ENCODE measurements at regions not wholly inside any gene's neighbourhood (a gene's known extent, or its start where the extent isn't known, plus 50 kb on each side); places are given as distances from the start of the nearest gene placed in this dataset.

GRCh38 chr12:58372298-58372697 is 430.9 kb downstream of the ATP23 start:
- no peaks in the 10 kb centered on the region for H3K36me3 Mint-ChIP-seq
- peaks cover 0 to 1% of the 10 kb centered on the region in 2 donors for H3K9me3 Mint-ChIP-seq
- H3K27ac Mint-ChIP-seq = no peak overlapping the region
- ATAC-seq (no peak), DNase-seq (ENCODE audit: low spot score in 2 of 2) (no peak)

DNA sequence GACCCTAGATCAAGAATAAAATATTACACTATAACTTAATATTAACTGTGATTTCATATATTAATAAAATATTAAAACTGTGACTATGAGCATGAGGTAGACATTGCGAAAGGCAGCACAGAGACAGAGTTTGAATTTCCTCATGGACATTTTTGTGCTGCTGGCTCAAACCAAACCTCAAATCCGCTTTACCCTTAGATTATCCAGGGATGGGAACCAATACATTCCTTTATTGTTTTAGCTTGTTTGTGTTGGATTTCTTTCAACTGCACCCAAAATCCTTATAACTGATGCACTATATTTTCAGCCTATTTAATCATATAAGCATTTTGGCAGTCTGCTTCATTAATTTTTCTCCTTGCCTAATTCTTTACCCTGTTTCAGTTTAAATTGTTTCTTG is 436.7 kb downstream of the ATP23 start:
- DNase-seq (ENCODE audit: low spot score in 2 of 2) = no peak
- no peaks in the 10 kb centered on the region for H3K36me3 Mint-ChIP-seq
- H3K9me3 Mint-ChIP-seq = peaks cover 0 to 4% of the 10 kb centered on the region in 2 donors
- ATAC-seq = no peak
- H3K27ac Mint-ChIP-seq = no peak overlapping the region

GRCh38 chr12:58381546-58381945 is 440.2 kb downstream of the ATP23 start:
- no peak overlapping the region for H3K27ac Mint-ChIP-seq
- H3K9me3 Mint-ChIP-seq = peaks cover 0 to 4% of the 10 kb centered on the region in 2 donors
- no peak for ATAC-seq
- no peaks in the 10 kb centered on the region for H3K36me3 Mint-ChIP-seq
- no peak for DNase-seq (ENCODE audit: low spot score in 2 of 2)

DNA sequence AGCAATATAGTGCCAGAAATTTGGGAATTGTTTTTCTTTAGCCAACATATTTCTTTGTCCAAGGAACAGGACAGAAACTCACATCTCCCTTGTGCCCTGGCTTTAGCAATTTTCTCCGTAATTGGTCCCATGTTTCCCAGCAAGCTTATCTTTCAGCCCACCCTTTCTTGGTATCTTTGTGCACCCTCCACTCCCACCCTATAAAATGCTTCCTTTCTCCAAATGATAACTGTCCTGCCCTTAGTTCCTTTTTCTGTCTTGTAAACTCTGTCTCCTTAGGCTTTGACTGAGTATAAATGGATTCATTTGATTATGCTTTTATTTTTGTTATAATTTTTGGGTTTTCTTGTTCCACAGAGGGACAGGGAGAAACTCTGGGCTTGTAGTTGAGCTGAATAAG is 442.8 kb downstream of the ATP23 start:
- Mint-ChIP-seq H3K36me3 (no peaks in the 10 kb centered on the region), H3K9me3 (no peaks in the 10 kb centered on the region), H3K27ac (no peak overlapping the region)
- DNase-seq (ENCODE audit: low spot score in 2 of 2) (no peak), ATAC-seq (no peak)

DNA sequence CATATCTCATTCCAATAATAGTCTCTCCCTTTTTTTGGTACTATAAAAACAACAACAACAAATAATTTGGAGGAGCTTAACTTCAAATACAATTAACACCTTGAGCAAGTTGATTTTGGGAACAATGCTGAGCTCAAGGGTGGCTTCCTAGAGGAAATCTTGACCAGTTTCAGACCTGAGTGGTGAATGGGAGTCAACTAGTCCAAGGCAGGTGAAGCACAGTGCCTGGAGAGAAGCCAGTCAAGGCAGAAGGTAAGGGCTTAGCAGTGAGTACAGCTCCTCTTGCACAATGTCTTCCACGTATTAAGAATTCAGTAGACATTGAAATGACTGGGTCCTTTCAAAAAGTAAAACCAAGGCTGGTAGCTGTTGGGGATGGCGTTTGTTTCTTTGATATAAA is 444.8 kb downstream of the ATP23 start:
- DNase-seq (ENCODE audit: low spot score in 2 of 2) = no peak
- Mint-ChIP-seq H3K36me3 (no peaks in the 10 kb centered on the region), H3K9me3 (no peaks in the 10 kb centered on the region), H3K27ac (no peak overlapping the region)
- no peak for ATAC-seq

DNA sequence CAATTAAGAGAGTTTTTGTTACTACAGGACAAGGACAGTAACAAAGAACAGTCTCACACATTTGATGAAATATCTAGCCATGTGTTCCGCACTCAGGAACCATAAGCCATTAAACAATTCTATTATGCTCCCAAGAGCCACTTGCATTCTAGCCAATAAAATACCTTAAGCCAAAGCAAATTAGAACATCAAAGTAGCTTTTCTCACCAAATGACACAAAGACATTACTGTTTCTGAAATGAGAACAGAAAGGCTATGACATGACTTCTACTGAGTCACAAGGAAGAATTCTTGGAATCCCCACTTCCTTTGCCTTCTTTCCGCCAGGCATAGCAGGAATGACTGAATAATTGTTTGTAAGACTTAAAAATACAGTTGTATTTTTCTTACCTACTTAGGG is 445.8 kb downstream of the ATP23 start:
- no peaks in the 10 kb centered on the region for H3K36me3 Mint-ChIP-seq
- DNase-seq (ENCODE audit: low spot score in 2 of 2) (no peak), ATAC-seq (no peak)
- H3K9me3 Mint-ChIP-seq = no peaks in the 10 kb centered on the region
- no peak overlapping the region for H3K27ac Mint-ChIP-seq

GRCh38 chr12:58388261-58388660 is 446.9 kb downstream of the ATP23 start:
- DNase-seq (ENCODE audit: low spot score in 2 of 2) (no peak), ATAC-seq (no peak)
- H3K27ac Mint-ChIP-seq = no peak overlapping the region
- H3K9me3 Mint-ChIP-seq = no peaks in the 10 kb centered on the region
- H3K36me3 Mint-ChIP-seq = no peaks in the 10 kb centered on the region

DNA sequence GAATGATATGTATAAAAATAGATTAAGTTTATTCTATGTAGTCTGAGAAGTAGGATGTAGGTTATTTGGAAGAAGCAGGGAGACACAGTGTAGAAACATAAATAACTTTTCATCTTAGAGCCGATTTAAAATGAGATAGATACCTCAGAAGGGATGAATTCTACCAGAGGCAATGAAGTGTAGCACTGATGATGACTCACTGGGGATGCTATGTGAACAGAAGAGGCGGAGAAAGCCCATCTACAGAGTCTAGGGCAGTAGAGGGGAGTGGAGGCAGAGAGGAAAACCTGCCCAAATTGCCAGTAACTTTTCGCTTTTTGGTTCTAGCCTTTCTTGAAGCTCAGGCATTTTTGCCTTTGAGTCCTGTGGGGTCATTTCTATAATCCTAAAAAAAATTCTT is 451.8 kb downstream of the ATP23 start:
- ATAC-seq (no peak), DNase-seq (ENCODE audit: low spot score in 2 of 2) (no peak)
- no peaks in the 10 kb centered on the region for H3K36me3 Mint-ChIP-seq
- peaks cover 6 to 7% of the 10 kb centered on the region in 2 donors for H3K9me3 Mint-ChIP-seq
- no peak overlapping the region for H3K27ac Mint-ChIP-seq

DNA sequence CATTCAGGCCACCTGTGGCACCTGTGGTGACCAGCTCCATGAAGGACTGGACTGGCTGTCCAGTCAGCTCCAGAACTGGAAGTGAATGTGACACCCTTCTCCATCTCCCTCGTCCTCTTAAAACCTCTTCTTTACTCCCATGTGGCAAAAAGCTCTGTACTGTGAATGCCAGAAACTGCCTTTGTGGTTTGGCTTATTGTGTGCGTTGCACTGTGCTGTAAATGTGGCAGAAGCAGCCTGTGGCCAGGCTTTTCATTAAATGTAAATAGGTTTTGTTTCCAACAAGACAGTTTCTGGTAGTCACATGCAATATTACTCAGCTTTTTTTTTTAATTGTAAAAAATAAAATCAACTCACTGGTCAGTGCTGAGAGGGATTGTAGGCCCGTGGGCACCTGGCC is 453.7 kb downstream of the ATP23 start:
- ATAC-seq (no peak), DNase-seq (ENCODE audit: low spot score in 2 of 2) (no peak)
- Mint-ChIP-seq H3K27ac (no peak overlapping the region), H3K9me3 (peaks cover 6 to 7% of the 10 kb centered on the region in 2 donors), H3K36me3 (no peaks in the 10 kb centered on the region)

DNA sequence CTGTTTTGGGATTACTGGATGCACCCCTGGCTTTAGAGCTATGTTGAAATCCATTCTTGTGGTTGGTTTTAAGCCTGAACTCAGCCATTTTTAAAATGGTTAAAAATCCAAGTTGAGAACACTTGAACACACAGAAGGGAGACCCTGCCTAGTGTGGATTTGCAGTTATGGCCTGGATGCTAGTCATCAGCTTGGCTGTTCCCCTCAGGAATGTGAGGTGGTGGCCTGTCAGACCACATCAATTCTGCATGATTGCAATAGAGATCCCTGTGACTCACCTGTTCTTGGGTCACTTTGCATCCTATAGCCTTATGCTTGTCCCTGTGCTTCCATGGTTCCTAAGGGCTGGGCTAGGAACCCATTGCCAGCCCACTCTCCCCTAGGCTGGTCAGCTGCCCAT is 454.1 kb downstream of the ATP23 start:
- ATAC-seq (no peak), DNase-seq (ENCODE audit: low spot score in 2 of 2) (no peak)
- H3K36me3 Mint-ChIP-seq = no peaks in the 10 kb centered on the region
- H3K9me3 Mint-ChIP-seq = peaks cover 6 to 7% of the 10 kb centered on the region in 2 donors
- no peak overlapping the region for H3K27ac Mint-ChIP-seq

DNA sequence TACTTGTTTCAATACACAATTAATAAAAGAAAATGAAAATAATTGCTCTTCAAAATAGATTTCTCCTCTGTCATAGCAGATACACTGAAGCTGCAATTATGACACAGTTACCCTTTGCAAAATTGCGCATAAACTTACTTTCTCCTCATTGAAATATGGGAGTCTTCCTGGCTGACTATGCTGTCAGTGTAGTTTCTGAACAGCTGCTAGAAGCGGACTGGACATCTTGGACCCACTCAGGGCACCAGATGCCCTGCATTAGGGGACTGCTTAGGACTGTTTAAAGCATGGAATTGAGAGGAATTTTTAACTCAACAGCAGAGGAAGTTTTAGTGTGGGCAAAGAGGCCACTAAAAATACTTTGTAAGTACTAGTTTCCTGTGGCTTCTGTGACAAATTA is 454.9 kb downstream of the ATP23 start:
- DNase-seq (ENCODE audit: low spot score in 2 of 2) (no peak), ATAC-seq (no peak)
- H3K27ac Mint-ChIP-seq = no peak overlapping the region
- H3K36me3 Mint-ChIP-seq = no peaks in the 10 kb centered on the region
- H3K9me3 Mint-ChIP-seq = peaks cover 6 to 7% of the 10 kb centered on the region in 2 donors

- DNase-seq (ENCODE audit: low spot score in 2 of 2) = no peak
- no peaks in the 10 kb centered on the region for H3K36me3 Mint-ChIP-seq
- ATAC-seq = no peak
- H3K27ac Mint-ChIP-seq = no peak overlapping the region
- H3K9me3 Mint-ChIP-seq = no peaks in the 10 kb centered on the region
Measured at GRCh38 chr12:58405363-58405762, 464.0 kb downstream of the ATP23 start.

GRCh38 chr12:58408516-58408915 is 467.1 kb downstream of the ATP23 start:
- Mint-ChIP-seq H3K9me3 (no peaks in the 10 kb centered on the region), H3K36me3 (no peaks in the 10 kb centered on the region), H3K27ac (no peak overlapping the region)
- ATAC-seq = no peak
- DNase-seq (ENCODE audit: low spot score in 2 of 2) = no peak

DNA sequence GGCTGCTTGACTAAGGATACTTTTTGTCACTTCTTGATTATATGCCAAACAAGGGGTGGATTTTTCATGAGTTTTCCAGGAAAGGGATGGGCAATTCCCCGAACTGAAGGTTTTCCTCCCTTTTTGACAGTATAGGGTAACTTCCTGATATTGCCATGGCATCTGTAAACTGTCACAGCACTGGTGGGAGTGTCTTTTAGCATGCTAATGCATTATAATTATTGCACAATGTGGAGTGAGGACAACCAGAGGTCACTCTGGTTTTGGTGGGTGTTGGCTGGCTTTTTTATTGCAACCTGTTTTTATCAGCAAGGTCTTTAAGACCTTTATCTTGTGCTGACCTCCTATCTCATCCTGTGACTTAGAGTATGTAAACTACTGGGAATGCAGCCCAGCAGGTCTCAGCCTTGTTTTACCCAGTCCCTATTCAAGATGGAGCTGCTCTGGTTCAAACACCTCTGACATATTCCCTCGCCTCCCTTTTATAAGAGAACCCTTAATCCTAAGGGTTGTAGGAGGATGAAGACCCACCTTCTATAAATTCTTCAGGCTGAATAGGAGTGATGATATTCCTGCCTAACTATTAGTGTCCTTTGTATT is 471.2 kb downstream of the ATP23 start:
- Mint-ChIP-seq H3K27ac (no peak overlapping the region), H3K36me3 (no peaks in the 10 kb centered on the region), H3K9me3 (no peaks in the 10 kb centered on the region)
- no peak for ATAC-seq
- DNase-seq (ENCODE audit: low spot score in 2 of 2) = no peak

GRCh38 chr12:58413794-58414193 is 472.4 kb downstream of the ATP23 start:
- Mint-ChIP-seq H3K27ac (no peak overlapping the region), H3K9me3 (no peaks in the 10 kb centered on the region), H3K36me3 (no peaks in the 10 kb centered on the region)
- DNase-seq (ENCODE audit: low spot score in 2 of 2) (no peak), ATAC-seq (no peak)

- DNase-seq (ENCODE audit: low spot score in 2 of 2) (no peak), ATAC-seq (no peak)
- Mint-ChIP-seq H3K36me3 (no peaks in the 10 kb centered on the region), H3K9me3 (no peaks in the 10 kb centered on the region), H3K27ac (no peak overlapping the region)
Measured at GRCh38 chr12:58414398-58414871, 473.1 kb downstream of the ATP23 start.

- no peaks in the 10 kb centered on the region for H3K36me3 Mint-ChIP-seq
- no peak overlapping the region for H3K27ac Mint-ChIP-seq
- no peaks in the 10 kb centered on the region for H3K9me3 Mint-ChIP-seq
- DNase-seq (ENCODE audit: low spot score in 2 of 2) = no peak
- ATAC-seq = no peak
Measured at GRCh38 chr12:58415716-58416115, 474.3 kb downstream of the ATP23 start.

- Mint-ChIP-seq H3K36me3 (no peaks in the 10 kb centered on the region), H3K27ac (no peak overlapping the region), H3K9me3 (no peaks in the 10 kb centered on the region)
- ATAC-seq (no peak), DNase-seq (ENCODE audit: low spot score in 2 of 2) (no peak)
Measured at GRCh38 chr12:58416236-58416635, 474.9 kb downstream of the ATP23 start.

Data from activated naive CD4-positive, alpha-beta T cell treated with anti-CD3 and anti-CD28 coated beads, Interleukin-2, amount 50 U/mL, for 72 hours (primary cell).